ENCODE measurements at regions not wholly inside any gene's neighbourhood (a gene's known extent, or its start where the extent isn't known, plus 50 kb on each side); places are given as distances from the start of the nearest gene placed in this dataset.

DNA sequence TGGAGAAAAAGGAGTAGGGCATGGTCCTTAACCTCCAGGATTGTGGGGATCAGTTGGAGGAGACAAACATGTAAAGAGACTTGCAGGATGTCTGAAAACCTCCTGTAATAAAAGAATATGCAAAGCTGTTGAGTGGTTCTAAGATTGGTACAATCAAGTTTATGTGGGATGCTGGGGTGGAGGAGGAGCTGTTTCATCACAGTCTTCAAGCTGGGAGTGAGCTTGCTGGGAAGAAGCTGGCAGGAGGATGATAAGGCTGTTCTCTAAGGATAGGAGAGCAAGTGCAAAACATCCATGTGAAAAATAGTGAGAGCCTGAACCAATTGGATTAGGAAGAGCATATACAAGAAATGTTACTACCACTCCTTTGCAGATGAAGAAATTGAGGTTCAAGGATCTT, 161.9 kb upstream of the CRIM1 start (continued):
- TF ChIP-seq PREB (CRISPR knock-in tag; IDR thresholded peaks at IDR 0.05; ENCODE audit: borderline replicate concordance), result no peak
- TF ChIP-seq USF2 (CRISPR knock-in tag; IDR thresholded peaks at IDR 0.05), result no peak
- TF ChIP-seq SOX15 (CRISPR knock-in tag; IDR thresholded peaks at IDR 0.05), result no peak
- TF ChIP-seq ZNF396 (CRISPR knock-in tag; IDR thresholded peaks at IDR 0.05; ENCODE audit: borderline replicate concordance), result no peak
- TF ChIP-seq ATF1 (CRISPR knock-in tag; IDR thresholded peaks at IDR 0.05), result no peak
- no peak for TF ChIP-seq NR2C2 (CRISPR knock-in tag; IDR thresholded peaks at IDR 0.05)
- no peak for TF ChIP-seq RELA (CRISPR knock-in tag; IDR thresholded peaks at IDR 0.05; ENCODE audit: borderline replicate concordance)
- TF ChIP-seq, protein P1, sequence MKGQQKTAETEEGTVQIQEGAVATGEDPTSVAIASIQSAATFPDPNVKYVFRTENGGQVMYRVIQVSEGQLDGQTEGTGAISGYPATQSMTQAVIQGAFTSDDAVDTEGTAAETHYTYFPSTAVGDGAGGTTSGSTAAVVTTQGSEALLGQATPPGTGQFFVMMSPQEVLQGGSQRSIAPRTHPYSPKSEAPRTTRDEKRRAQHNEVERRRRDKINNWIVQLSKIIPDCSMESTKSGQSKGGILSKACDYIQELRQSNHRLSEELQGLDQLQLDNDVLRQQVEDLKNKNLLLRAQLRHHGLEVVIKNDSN (CRISPR knock-in tag; IDR thresholded peaks at IDR 0.05), result no peak
- no peak for TF ChIP-seq ZNF219 (CRISPR knock-in tag; IDR thresholded peaks at IDR 0.05; ENCODE audit: borderline replicate concordance)
- TF ChIP-seq ZNF232 (CRISPR knock-in tag; IDR thresholded peaks at IDR 0.05), result no peak

GRCh38 chr2:36192983-36193382, 162.6 kb upstream of the CRIM1 start:
- CTCF ChIA-PET, result no interaction called here

GRCh38 chr2:36190097-36190496, 165.5 kb upstream of the CRIM1 start:
- ChIA-PET CTCF (no interaction called here), POLR2A (no interaction called here)
- ATAC-seq (no peak), DNase-seq (ENCODE audit: low spot score) (no peak)
- Mint-ChIP-seq H3K9me3 (no peaks in the 10 kb centered on the region), H3K27ac (no peak overlapping the region), H3K4me3 (no peak overlapping the region), H3K27me3 (ENCODE audit: low read depth) (no peaks in the 10 kb centered on the region), H3K36me3 (no peaks in the 10 kb centered on the region), H3K4me1 (no peaks in the 10 kb centered on the region)
- TF ChIP-seq RORB (CRISPR knock-in tag; IDR thresholded peaks at IDR 0.05) (no peak), ZBTB43 (CRISPR knock-in tag; IDR thresholded peaks at IDR 0.05) (no peak), CREB1 (CRISPR knock-in tag; IDR thresholded peaks at IDR 0.05) (no peak), OVOL2 (CRISPR knock-in tag; IDR thresholded peaks at IDR 0.05; ENCODE audit: borderline replicate concordance) (no peak), JAZF1 (CRISPR knock-in tag; IDR thresholded peaks at IDR 0.05) (no peak), ZNF232 (CRISPR knock-in tag; IDR thresholded peaks at IDR 0.05) (no peak), FOXP1 (CRISPR knock-in tag; IDR thresholded peaks at IDR 0.05; ENCODE audit: borderline replicate concordance) (no peak), ERG (CRISPR knock-in tag; IDR thresholded peaks at IDR 0.05) (no peak), ELF4 (CRISPR knock-in tag; IDR thresholded peaks at IDR 0.05; ENCODE audit: low read depth) (no peak), MAX (CRISPR knock-in tag; IDR thresholded peaks at IDR 0.05) (no peak), MLX (CRISPR knock-in tag; IDR thresholded peaks at IDR 0.05) (no peak), SMAD4 (CRISPR knock-in tag; IDR thresholded peaks at IDR 0.05) (no peak), FOXK1 (CRISPR knock-in tag; IDR thresholded peaks at IDR 0.05) (no peak), ATF2 (CRISPR knock-in tag; IDR thresholded peaks at IDR 0.05; ENCODE audit: borderline replicate concordance, low read depth) (no peak), IRF2 (CRISPR knock-in tag; IDR thresholded peaks at IDR 0.05; ENCODE audit: borderline replicate concordance, low read depth) (no peak), ZNF423 (CRISPR knock-in tag; IDR thresholded peaks at IDR 0.05) (no peak), GTF2I (CRISPR knock-in tag; conservative IDR thresholded peaks at IDR 0.05) (no peak)

More at GRCh38 chr2:36192983-36193382, 162.6 kb upstream of the CRIM1 start:
- ATAC-seq, result no peak
- no peaks in the 10 kb centered on the region for H3K4me1 Mint-ChIP-seq
- H3K27me3 Mint-ChIP-seq (ENCODE audit: low read depth), result no peaks in the 10 kb centered on the region
- POLR2A ChIA-PET, result no interaction called here
- no peak for DNase-seq (ENCODE audit: low spot score)
- H3K4me3 Mint-ChIP-seq, result no peak overlapping the region
- no peaks in the 10 kb centered on the region for H3K36me3 Mint-ChIP-seq
- no peak for TF ChIP-seq EMX1 (CRISPR knock-in tag; IDR thresholded peaks at IDR 0.05)
- H3K27ac Mint-ChIP-seq, result no peak overlapping the region
- no peaks in the 10 kb centered on the region for H3K9me3 Mint-ChIP-seq

Measured in WTC11 (cell line).